ENCODE measurements at regions not wholly inside any gene's neighbourhood (a gene's known extent, or its start where the extent isn't known, plus 50 kb on each side); places are given as distances from the start of the nearest gene placed in this dataset.

GRCh38 chr7:21028186-21028585 lies 241.5 kb upstream of the SP8 start:
- no peak overlapping the region for H3K27ac ChIP-seq
- TF ChIP-seq CTCF (IDR thresholded peaks at IDR 0.05) (no peak), ZFX (IDR thresholded peaks at IDR 0.05; ENCODE audit: borderline replicate concordance) (no peak)

- H3K27ac ChIP-seq = no peak overlapping the region
- TF ChIP-seq CTCF (IDR thresholded peaks at IDR 0.05) (no peak), ZFX (IDR thresholded peaks at IDR 0.05; ENCODE audit: borderline replicate concordance) (no peak)
Observed at GRCh38 chr7:21028599-21028998, 241.9 kb upstream of the SP8 start.

GRCh38 chr7:21029006-21029405 lies 242.3 kb upstream of the SP8 start:
- H3K27ac ChIP-seq = no peak overlapping the region
- TF ChIP-seq ZFX (IDR thresholded peaks at IDR 0.05; ENCODE audit: borderline replicate concordance) (no peak), CTCF (IDR thresholded peaks at IDR 0.05) (no peak)

- no peak overlapping the region for H3K27ac ChIP-seq
- TF ChIP-seq ZFX (IDR thresholded peaks at IDR 0.05; ENCODE audit: borderline replicate concordance) (no peak), CTCF (IDR thresholded peaks at IDR 0.05) (no peak)
Observed at GRCh38 chr7:21030237-21030871, 243.7 kb upstream of the SP8 start.

GRCh38 chr7:21041252-21041651 lies 254.6 kb upstream of the SP8 start:
- TF ChIP-seq CTCF (IDR thresholded peaks at IDR 0.05) = no peak
- TF ChIP-seq ZFX (IDR thresholded peaks at IDR 0.05; ENCODE audit: borderline replicate concordance) = no peak
- H3K27ac ChIP-seq = no peak overlapping the region

GRCh38 chr7:21041666-21042065 lies 255.0 kb upstream of the SP8 start:
- TF ChIP-seq ZFX (IDR thresholded peaks at IDR 0.05; ENCODE audit: borderline replicate concordance) = no peak
- H3K27ac ChIP-seq = no peak overlapping the region

GRCh38 chr7:21044384-21044783 lies 257.7 kb upstream of the SP8 start:
- TF ChIP-seq CTCF (IDR thresholded peaks at IDR 0.05) (no peak), ZFX (IDR thresholded peaks at IDR 0.05; ENCODE audit: borderline replicate concordance) (no peak)
- no peak overlapping the region for H3K27ac ChIP-seq
